HG03095 (cell line): ENCODE measurements at regions not wholly inside any gene's neighbourhood (a gene's known extent, or its start where the extent isn't known, plus 50 kb on each side); places are given as distances from the start of the nearest gene placed in this dataset.
"Not testable (repeated sequence)": the region's sequence is repeated elsewhere in the genome, so short reads cannot be mapped to it uniquely, and the experiment has no call there.

Experiments
- ATAC-seq: cut with Tn5 transposase; IDR thresholded peaks from one replicate; pipeline ENCODE4 v1.9.1; 2021; ENCODE audit warnings: moderate library complexity; ENCODE audit not compliant: unreplicated experiment

DNA sequence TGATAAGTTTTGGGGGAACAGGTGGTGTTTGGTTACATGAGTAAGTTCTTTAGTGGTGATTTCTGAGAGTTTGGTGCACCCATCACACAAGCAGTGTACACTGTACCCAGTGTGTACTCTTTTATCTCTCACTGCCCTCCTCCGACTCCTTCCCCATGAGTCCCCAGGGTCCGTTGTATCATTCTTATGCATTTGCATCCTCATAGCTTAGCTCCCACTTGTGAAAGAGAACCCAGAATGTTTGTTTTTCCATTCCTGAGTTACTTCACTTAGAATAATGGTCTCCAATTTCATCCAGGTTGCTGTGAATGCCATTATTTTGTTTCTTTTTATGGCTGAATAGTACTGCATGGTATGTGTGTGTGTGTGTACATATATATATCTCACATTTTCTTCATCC is 295.8 kb upstream of the GRAMD2B start:
- not testable (repeated sequence) for ATAC-seq

DNA sequence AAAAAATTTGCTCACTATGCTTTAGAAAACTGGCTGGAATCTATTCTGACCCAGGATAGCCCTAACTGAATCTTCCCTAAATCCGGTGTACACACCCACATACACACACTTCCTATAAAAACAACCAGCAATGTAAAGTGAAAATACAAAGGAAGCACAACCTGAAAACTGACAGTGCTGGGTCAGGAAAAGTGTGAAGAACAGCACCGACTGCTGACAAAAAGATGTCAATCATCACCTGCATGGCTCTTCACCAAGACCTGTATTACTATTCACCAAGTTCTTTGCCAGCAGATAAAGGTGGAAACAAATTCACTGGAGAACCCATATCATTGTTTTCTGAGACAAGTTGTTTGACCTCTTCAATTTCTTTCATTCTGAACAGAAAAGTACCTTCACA is 293.8 kb upstream of the GRAMD2B start:
- ATAC-seq = no peak

DNA sequence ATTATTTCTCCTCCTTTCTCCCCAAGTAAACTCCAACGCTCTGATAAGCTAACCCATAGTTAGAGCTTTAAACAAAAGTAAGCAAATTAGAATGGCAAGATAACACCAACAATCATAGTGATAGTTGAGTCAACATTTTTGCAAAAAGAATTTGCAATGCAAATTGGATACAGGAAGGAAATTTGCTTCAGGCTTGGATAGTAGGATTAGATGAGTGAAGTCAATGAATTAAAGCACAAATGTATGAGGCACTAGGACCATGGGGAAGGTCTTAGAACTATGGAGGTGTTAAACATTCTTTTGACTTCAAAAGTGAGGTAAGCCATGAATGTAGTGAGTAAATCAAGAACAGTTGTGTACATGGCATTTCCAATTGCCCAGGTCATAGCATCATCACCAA is 289.8 kb upstream of the GRAMD2B start:
- ATAC-seq = no peak

DNA sequence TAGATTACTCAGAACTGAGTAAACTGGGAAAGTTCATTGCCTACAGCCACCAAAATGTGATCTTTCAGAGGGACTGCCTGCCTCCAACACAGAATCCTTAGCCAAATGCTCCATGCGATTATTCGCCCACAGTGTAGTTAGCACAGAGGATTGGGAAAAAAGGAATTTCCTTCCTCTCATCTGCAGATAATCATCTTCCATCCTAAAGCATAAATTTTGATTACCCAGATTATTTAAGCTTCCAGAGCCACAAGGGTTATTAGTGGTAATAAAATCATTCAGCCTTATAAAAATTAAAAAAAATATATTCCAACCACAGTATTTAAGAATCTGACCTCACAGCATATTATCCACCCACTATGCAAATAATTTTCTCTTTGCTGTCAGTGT is 285.3 kb upstream of the GRAMD2B start:
- no peak for ATAC-seq

DNA sequence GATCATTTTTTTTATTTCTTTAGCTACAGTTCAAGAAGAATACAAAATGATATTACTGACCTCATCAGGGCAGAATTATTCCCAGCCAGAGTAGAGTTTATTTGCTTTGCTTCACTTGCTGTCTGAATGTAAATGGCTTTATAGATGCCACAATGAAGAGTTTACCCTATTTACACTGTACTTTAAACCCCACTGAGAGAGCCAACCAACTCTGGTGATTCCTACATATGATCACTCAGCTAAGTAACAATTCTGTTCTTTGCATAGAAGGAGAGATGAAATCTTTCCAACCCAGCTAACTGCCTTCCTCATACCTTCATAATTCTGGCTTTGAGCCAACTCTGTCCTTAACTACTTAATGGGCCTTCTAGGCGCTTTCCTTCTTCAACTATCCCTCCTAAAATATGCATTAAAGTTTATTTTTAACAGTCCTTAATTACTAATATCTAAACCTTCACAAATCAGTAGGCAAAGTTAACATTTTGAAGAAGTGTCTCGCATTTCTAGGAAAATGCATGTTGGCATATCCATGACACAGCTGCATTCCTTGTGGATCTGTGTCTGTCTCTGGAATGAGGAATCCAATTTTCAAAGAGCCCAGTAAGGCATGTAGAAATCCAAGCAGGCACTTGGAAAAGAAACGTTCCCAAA is 284.8 kb upstream of the GRAMD2B start:
- no peak for ATAC-seq

DNA sequence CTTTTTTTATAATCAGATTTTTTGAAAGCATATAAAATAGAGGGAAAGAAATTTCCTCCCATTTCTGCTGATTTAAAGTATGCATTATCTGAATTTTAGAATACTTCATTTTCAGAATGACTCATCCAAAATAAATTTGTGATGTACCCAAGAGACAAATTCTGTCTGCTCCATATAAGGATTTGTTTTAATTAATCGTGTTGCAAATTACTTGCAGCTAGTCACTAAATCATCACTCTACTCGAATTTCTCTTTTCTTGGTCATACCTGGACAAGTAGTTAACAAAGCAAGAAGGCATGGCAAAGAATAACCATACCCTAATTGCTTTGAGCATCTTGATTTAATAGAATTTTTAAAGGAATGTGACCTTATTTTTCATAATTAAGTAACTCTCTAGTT is 284.1 kb upstream of the GRAMD2B start:
- ATAC-seq = no peak

DNA sequence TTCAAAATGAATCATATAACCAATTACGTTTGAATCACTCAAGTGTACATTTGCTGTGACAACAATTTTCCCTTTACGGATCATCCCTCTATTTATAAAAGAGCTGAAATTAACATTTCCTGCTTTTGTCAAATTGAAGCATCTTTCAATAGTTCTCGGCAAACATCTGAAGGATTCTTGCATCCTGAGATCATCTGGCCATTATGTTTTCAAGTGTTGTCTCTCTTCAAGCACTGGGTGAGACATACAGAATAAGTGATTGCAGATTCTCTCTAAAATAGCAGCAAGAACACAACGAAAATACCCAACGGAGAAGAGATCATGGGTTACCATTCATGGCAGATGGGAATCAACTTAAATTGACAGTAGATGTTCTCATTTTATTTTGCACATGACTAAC is 283.4 kb upstream of the GRAMD2B start:
- no peak for ATAC-seq

DNA sequence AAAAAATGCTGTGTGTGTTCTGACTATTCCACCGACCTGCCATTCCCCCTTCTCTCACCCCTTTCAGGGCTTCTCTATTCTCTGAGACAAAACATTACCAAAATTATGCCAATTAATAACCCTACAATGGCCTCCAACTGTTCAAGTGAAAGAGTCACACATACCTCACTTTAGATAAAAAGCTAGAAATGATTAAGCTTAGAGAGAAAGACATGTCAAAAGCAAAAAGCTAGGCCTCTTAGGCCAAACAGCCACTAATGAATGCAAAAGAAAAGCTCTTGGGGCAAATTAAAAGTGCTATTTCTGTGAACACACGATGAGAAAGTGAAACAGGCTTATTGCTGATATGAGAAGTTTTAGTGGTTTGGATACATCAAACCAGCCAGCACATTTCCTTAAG is 279.6 kb upstream of the GRAMD2B start:
- ATAC-seq = no peak

DNA sequence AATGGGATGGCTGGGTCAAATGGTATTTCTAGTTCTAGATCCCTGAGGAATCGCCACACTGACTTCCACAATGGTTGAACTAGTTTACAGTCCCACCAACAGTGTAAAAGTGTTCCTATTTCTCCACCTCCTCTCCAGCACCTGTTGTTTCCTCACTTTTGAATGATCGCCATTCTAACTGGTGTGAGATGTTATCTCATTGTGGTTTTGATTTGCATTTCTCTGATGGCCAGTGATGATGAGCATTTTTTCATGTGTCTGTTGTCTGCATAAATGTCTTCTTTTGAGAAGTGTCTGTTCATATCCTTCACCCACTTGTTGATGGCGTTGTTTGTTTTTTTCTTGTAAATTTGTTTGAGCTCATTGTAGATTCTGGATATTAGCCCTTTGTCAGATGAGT is 272.9 kb upstream of the GRAMD2B start:
- ATAC-seq = not testable (repeated sequence)

DNA sequence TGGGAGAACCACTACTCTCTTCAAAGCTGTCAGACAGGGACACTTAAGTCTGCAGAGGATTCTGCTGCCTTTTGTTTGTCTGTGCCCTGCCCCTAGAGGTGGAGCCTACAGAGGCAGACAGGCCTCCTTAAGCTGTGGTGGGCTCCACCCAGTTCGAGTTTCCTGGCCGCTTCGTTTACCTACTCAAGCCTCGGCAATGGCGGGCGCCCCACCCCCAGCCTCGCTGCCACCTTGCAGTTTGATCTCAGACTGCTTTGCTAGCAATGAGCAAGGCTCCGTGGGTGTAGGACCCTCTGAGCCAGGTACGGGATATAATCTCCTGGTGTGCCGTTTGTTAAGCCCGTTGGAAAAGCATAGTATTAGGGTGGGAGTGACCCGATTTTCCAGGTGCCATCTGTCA is 267.9 kb upstream of the GRAMD2B start:
- not testable (repeated sequence) for ATAC-seq

DNA sequence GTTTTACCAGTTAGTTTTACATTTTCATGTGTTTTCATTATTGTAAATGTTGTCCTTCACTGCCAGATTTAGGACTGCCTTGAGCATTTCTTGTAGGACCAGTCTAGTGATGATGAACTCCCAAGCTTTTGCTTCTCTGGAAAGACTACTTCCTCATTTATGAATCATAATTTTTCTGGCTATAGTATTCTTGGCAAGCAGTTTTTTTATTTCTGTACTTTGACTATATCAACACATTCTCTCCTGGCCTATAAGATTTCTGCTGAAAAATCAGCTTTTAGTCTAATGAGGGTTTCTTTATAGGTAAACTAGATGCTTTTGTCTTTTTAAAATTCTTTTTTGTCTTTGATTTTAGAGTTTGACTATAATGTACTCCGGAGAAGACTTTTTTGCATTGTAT is 256.8 kb upstream of the GRAMD2B start:
- no peak for ATAC-seq

DNA sequence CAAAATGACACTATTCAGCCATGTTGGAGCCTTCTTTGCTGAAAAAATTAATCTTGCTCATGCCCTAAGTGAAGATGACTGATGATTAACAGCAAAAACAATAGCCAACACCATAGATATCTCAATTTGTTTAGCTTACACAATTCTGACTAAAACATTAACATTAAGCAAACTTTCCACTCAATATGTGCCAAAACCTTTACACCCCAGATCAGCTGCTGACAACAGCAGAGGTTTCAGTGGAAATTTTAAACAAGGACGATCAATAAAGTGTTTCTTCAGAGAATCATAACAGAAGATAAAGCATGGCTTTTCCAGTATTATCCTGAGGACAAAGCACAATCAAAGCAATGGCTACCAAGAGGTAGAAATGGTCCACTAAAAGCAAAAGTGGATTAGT is 254.4 kb upstream of the GRAMD2B start:
- no peak for ATAC-seq

DNA sequence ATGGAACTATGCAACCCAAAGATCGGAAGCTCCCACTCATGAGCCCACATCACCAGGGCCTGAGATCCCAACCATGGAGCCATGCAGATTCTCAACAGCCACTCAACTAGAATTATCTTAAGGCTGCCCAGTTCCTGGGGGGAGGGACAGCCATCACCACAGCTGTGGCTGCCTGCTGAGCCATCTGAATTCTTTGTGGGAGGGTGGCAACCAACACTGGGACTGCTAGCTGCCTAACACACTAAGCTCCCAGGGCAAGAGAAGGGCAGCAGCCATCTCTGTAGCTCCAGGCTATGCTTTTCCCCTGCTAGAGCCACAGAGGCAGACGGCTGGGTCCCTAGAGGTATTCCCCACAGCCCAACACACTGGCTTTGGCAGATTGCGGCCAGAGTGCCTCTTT is 251.3 kb upstream of the GRAMD2B start:
- ATAC-seq = no peak

DNA sequence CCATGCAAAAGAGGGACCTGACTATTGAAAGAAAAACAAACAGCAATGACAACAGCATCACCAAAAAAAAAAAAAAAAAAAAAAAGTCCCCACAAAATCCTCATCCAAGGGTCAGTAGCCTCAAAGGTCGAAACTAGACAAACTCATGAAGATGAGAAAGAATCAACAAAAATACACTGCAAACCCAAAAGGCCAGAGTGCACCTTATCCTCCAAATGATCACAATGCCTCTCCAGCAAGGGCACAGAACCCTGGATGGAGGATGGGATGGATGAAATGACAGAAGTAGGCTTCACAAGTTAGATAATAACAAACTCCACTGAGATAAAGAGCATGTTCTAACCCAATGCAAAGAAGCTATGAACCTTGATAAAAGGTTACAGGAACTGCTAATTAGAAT is 250.4 kb upstream of the GRAMD2B start:
- ATAC-seq = no peak

DNA sequence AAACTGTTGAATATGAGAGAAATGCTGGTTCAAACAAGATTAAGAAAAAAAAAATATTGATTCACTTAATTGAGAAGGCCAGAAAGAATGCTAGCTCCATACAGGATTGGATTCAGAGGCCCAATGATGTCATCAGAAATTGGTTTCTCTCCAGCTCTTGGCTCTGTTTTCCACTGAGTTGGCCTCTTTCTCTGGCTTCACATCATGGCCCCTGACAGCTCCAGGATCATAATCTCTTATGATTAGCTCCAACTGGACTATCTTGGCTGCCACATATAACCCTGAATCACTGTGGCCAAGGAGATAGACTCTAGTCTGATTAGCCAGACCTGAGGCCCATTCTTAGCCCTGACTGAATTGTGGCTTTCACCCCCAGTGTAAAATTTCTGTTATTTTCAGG is 244.7 kb upstream of the GRAMD2B start:
- no peak for ATAC-seq

DNA sequence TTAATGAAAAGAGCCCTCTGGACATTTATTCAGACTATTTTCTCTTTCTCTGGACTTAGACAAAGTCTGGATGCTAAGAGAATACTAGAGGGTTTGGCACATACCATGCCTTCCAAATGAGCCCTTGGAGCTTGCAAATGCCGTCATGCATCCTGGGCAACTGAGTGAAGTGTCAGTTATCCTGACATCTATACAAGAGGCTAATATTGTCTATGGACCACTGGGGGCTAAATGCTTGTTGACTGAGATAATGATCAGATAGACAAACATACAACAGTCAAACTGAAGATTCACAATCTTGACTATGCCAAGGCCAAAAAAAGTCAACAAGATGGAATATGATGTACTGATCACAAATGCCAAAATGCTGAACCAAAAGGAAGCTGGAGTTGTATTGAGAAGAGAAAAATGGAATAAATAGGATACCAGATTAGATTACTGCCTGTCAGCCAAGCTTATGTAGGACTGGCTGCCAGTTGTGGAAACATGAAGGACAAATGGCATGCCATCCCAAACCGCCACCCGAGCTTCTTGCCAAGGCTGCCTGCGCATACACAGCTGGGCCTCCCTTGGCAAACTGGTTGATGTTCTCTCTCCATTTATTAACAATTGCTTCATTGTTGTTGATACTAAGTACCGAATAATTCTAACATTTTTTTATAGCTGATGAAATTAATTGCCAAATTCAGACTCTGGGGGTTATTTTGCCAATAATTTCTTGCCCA is 240.1 kb upstream of the GRAMD2B start:
- ATAC-seq = no peak

DNA sequence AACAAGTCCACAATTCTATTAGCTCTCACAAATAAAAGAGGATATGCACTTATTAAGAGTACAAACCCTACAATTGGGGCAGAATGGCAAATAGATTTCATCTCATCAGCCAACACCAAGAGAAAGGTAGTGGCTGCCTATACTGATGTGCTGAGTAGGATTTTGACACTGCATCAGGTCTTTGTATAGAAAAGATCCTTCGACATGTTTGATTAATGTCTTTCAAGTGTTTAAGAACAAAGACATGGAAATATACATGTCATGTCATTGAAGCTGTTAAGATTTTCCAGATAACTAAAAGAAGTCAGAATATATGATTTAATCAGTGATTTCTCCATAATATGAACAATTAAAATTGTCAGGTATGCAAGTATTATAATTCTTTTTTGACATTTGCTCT is 238.7 kb upstream of the GRAMD2B start:
- no peak for ATAC-seq

DNA sequence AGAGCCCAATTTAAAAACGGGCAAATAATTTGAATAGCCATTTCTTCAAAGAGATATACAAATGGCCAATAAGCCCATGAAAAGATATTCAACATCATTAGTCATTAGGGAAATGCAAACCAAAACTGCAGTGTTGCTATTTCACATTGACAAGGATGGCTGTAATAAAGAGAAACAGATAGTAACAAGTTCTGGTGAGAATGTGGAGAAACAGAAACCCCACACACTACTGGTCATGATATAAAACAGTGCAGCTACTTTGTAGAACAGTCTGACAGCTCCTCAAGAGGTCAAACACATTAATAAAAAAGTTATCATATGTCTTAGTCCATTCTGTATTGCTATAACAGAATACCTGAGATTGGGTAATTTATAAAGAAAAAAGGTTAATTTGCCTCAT is 237.0 kb upstream of the GRAMD2B start:
- no peak for ATAC-seq

DNA sequence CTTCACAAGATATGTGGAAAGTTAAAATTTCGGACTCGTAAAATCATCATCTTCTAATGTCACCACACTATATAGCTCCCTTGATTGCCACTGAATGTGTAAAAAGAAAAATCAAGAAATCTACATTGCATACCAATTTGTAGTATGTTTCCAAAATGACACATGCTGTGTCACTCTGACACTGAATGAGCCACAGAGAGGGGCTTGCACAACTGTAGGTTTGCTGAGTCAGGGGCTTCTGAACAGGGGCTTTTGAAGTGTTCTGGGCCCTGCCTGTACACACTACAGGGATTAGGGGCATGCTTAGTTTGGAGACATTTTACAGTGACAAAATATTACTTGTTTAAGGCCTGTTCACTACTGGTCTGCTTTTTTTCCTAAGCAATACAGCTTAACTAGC is 234.4 kb upstream of the GRAMD2B start:
- no peak for ATAC-seq

DNA sequence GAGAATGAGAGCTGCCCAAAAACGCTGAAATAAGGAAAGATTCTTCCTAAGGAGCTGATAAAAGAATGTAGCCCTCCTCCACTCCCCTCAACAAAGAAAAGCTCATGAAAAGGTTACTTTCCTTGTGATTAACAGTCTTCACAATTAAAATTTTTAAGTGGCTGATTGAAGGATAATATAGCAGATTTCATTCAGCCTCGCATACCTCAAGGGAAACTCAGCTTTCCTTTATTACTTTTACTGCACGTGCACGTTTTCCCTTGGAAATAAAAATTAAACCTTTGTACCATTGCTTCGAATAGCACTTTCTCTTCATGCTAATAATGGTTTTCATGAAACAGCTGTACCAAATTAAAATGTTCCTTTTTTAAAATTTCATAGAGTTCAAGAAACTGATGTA is 234.0 kb upstream of the GRAMD2B start:
- ATAC-seq = no peak

DNA sequence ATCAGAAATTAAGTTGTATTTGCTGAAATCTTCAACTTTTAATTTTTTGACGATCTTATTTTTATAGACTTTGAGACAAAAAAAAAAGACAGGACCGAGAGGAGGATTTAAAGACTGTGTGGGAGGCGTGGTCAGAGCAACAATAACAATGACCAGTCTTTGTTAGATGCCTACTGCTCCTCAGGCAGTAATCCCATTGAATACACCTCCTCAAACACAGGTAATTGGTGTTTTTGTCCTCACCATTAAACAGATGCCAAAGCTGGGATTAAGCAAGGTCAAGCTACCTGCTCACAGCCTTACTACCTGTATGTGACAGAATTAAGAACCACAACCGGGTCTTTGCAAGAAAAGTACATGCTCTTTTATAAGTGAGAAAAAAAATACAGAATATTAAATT is 233.3 kb upstream of the GRAMD2B start:
- no peak for ATAC-seq

DNA sequence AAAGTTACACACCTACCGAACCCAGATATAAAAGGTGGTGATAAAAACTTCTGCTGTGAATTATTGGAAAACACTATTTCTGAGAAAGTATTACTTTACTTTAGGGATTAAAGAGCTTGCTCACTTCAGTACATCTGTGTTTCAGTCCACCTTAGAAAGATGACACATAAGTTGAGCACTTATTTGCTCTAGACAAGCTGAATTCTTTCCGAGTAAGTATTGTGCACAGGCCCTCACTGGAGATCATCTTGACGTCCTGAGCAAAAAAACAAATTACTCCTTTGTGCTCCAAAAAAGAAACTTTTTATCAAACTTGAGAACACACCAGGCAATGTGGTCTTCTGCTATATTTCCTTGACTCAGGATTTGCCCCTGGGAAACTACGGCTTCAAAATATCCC is 231.0 kb upstream of the GRAMD2B start:
- no peak for ATAC-seq
